Caco-2 (cell line): ENCODE measurements at regions not wholly inside any gene's neighbourhood (a gene's known extent, or its start where the extent isn't known, plus 50 kb on each side); places are given as distances from the start of the nearest gene placed in this dataset.

Source experiments
- BruUV-seq: library from RNA; stranded (reverse); fragments of 400-500 nt; replicated peaks from 2 replicates; lab custom pipeline; 2021; lab: Mats Ljungman, UMichigan
- CTCF ChIA-PET: fragments of 300-600 bp; sonication (Branson Sonifier 250); formaldehyde crosslinking; loops from one replicate; lab custom pipeline; 2022; ENCODE audit warnings: antibody characterized with exemption; lab: Charles Lee
- POLR2A ChIA-PET: fragments of 300-600 bp; sonication (Branson Sonifier 250); formaldehyde crosslinking; loops from one replicate; lab custom pipeline; 2022; ENCODE audit warnings: antibody characterized with exemption; lab: Charles Lee
- DNase-seq, 2 experiments: peaks; one replicate each; pipeline versions ENCODE4 v3.0.0 to v3.0.0-alpha.2; 2020 to 2022
- H3K27me3 ChIP-seq: replicated peaks from 2 replicates; pipeline ENCODE4 v1.6.0; 2011; ENCODE audit warnings: low read length; ENCODE audit not compliant: control insufficient read depth, insufficient read depth
- H3K36me3 ChIP-seq: 2 replicates; pipeline ENCODE4 v1.5.1; 2011; ENCODE audit warnings: low read length; ENCODE audit not compliant: control insufficient read depth, insufficient read depth
- H3K4me1 ChIP-seq: fragments of 250-450 bp; sonication (Bioruptor Pico); 2 replicates; pipeline ENCODE4 v1.5.1; 2020; ENCODE audit warnings: mild to moderate bottlenecking
- H3K4me3 ChIP-seq: 2 replicates; pipeline ENCODE4 v1.5.1; 2011; ENCODE audit warnings: low read depth, mild to moderate bottlenecking, control low read depth, low read length
- H3K9me3 ChIP-seq: fragments of 250-450 bp; sonication (Bioruptor Pico); 2 replicates; pipeline ENCODE4 v1.5.1; 2020; ENCODE audit warnings: mild to moderate bottlenecking, moderate library complexity
- H3K27ac Mint-ChIP-seq: one replicate; pipeline ENCODE4 v1.8.0; 2022; ENCODE audit warnings: mixed read lengths; ENCODE audit not compliant: unreplicated experiment
- H3K27me3 Mint-ChIP-seq: one replicate; pipeline ENCODE4 v1.8.0; 2022; ENCODE audit warnings: mixed read lengths; ENCODE audit not compliant: insufficient read depth, unreplicated experiment
- H3K36me3 Mint-ChIP-seq: one replicate; pipeline ENCODE4 v1.8.0; 2022; ENCODE audit warnings: mild to moderate bottlenecking, mixed read lengths; ENCODE audit not compliant: insufficient read depth, unreplicated experiment
- H3K4me1 Mint-ChIP-seq: one replicate; pipeline ENCODE4 v1.8.0; 2022; ENCODE audit warnings: low read depth, mixed read lengths; ENCODE audit not compliant: unreplicated experiment
- H3K4me3 Mint-ChIP-seq: one replicate; pipeline ENCODE4 v1.8.0; 2022; ENCODE audit warnings: mild to moderate bottlenecking, moderate library complexity, mixed read lengths; ENCODE audit not compliant: unreplicated experiment
- H3K9me3 Mint-ChIP-seq: one replicate; pipeline ENCODE4 v1.8.0; 2022; ENCODE audit warnings: mixed read lengths; ENCODE audit not compliant: unreplicated experiment
- CTCF ChIP-seq, 2 experiments: fragments of 200-600 bp in 1 of 2; IDR thresholded peaks; 1 replicate in 1 of 2; 2 replicates in 1 of 2; pipeline versions ENCODE4 v1.5.1 to v1.8.0; 2011 to 2022; ENCODE audit warnings: antibody characterized with exemption in 1 of 2, control low read depth in 1 of 2, inconsistent platforms in 1 of 2, low read depth in 1 of 2, low read length in 1 of 2, mild to moderate bottlenecking in 1 of 2, moderate library complexity in 1 of 2; ENCODE audit not compliant: insufficient read depth in 1 of 2, severe bottlenecking in 1 of 2, unreplicated experiment in 1 of 2
- intact Hi-C: fragments of 100-400 bp; cut with micrococcal nuclease; formaldehyde crosslinking; loops from one replicate; pipeline ENCODE4 v1.10.0; 2022; ENCODE audit not compliant: unreplicated experiment

DNA sequence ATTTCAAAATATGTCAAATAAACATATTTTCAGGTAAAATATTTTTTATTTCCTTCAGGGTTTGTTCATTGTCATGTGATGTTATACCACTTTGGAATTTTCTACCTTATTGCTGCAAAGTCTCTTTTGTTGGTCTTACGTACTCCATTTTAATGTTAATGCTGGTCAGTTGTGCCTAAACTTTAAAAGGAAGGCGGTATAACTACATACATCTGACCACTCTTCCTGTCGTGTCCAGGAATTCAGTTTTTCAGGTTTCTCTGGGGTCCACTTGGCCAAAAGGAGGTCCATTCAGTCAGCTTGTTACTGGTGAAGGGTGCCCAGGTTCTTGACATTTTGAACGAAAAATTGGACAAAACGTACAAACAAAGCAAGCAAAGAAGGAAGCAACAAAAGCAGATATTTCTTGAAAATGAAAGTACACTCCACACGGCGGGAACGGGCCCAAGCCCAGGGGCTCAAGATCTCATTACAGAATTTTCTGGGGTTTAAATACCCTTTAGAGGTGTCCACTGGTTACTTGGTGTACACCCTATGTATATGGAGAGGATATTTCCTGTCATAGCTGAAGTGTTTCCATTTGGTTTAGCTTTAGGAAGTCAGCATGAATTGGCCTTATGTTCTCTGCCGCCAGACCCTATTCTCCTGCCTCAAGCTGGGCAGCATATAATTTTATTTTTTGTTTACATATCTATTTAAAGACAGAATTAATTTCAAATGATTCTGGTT, 471.7 kb upstream of the CDH7 start:
- no TSS peak for BruUV-seq
- H3K27me3 ChIP-seq: no peaks in the 10 kb centered on the region
- Mint-ChIP-seq H3K27ac (no peak overlapping the region), H3K27me3 (peaks cover 2% of the 10 kb centered on the region), H3K36me3 (no peaks in the 10 kb centered on the region), H3K9me3 (no peaks in the 10 kb centered on the region), H3K4me3 (no peak overlapping the region), H3K4me1 (no peaks in the 10 kb centered on the region)
- no peaks in the 10 kb centered on the region for H3K9me3 ChIP-seq
- no peak overlapping the region for H3K4me3 ChIP-seq
- TF ChIP-seq CTCF (IDR thresholded peaks at IDR 0.05; ENCODE audit: insufficient read depth in 1 of 2, low read depth in 1 of 2, low read length in 1 of 2, severe bottlenecking in 1 of 2, unreplicated experiment in 1 of 2): no peak
- no peak for DNase-seq
- POLR2A ChIA-PET: no interaction called here
- intact Hi-C loops: no loop called here
- CTCF ChIA-PET: no interaction called here
- H3K36me3 ChIP-seq: no peaks in the 10 kb centered on the region
- no peaks in the 10 kb centered on the region for H3K4me1 ChIP-seq

DNA sequence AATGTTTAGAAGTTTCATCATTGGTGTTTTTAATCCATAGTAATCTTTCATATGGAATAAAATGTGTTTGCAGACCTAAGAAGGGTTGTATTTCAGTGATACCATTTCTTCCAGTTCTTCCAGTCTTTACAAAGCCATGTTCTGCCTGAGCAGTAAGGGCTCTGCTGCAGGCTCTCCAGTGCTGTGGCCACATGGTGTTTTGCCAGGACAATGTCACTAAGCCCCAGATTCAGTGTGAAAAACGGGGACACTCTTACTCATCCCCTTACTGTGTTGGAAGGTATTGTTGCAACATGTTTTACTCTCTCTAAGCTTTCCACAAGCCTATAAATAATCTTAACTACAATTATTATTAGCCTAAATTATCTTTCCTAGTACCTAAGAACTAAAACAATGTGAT, 481.4 kb upstream of the CDH7 start:
- Mint-ChIP-seq H3K27me3 (no peaks in the 10 kb centered on the region), H3K36me3 (no peaks in the 10 kb centered on the region), H3K4me1 (no peaks in the 10 kb centered on the region), H3K4me3 (no peak overlapping the region), H3K27ac (no peak overlapping the region), H3K9me3 (no peaks in the 10 kb centered on the region)
- H3K4me3 ChIP-seq: no peak overlapping the region
- no peak for TF ChIP-seq CTCF (IDR thresholded peaks at IDR 0.05; ENCODE audit: insufficient read depth in 1 of 2, low read depth in 1 of 2, low read length in 1 of 2, severe bottlenecking in 1 of 2, unreplicated experiment in 1 of 2)
- no peaks in the 10 kb centered on the region for H3K36me3 ChIP-seq
- intact Hi-C loops: no loop called here
- CTCF ChIA-PET: no interaction called here
- DNase-seq: no peak
- no TSS peak for BruUV-seq
- POLR2A ChIA-PET: no interaction called here
- H3K4me1 ChIP-seq: no peaks in the 10 kb centered on the region
- no peaks in the 10 kb centered on the region for H3K27me3 ChIP-seq
- no peaks in the 10 kb centered on the region for H3K9me3 ChIP-seq

- no TSS peak for BruUV-seq
- DNase-seq: no peak
- Mint-ChIP-seq H3K9me3 (no peaks in the 10 kb centered on the region), H3K36me3 (no peaks in the 10 kb centered on the region), H3K27me3 (no peaks in the 10 kb centered on the region), H3K4me1 (no peaks in the 10 kb centered on the region), H3K4me3 (no peak overlapping the region), H3K27ac (no peak overlapping the region)
- no peak overlapping the region for H3K4me3 ChIP-seq
- POLR2A ChIA-PET: no interaction called here
- TF ChIP-seq CTCF (IDR thresholded peaks at IDR 0.05; ENCODE audit: insufficient read depth in 1 of 2, low read depth in 1 of 2, low read length in 1 of 2, severe bottlenecking in 1 of 2, unreplicated experiment in 1 of 2): no peak
- H3K4me1 ChIP-seq: no peaks in the 10 kb centered on the region
- CTCF ChIA-PET: no interaction called here
- no peaks in the 10 kb centered on the region for H3K9me3 ChIP-seq
- no peaks in the 10 kb centered on the region for H3K36me3 ChIP-seq
- intact Hi-C loops: no loop called here
- no peaks in the 10 kb centered on the region for H3K27me3 ChIP-seq
Observed at GRCh38 chr18:65265761-65266160, 485.1 kb upstream of the CDH7 start.
